COLO668 (cell line): ENCODE measurements at regions not wholly inside any gene's neighbourhood (a gene's known extent, or its start where the extent isn't known, plus 50 kb on each side); places are given as distances from the start of the nearest gene placed in this dataset.
A peak's percentile ranks its signal among the peaks of the same experiment; 100 is the strongest.
"Not testable (repeated sequence)": the region's sequence is repeated elsewhere in the genome, so short reads cannot be mapped to it uniquely, and the experiment has no call there.

ENCODE experiments used
- DNase-seq: peaks from one replicate; lab custom pipeline; 2025; ENCODE audit not compliant: unreplicated experiment; lab: John Stamatoyannopoulos, UW

DNA sequence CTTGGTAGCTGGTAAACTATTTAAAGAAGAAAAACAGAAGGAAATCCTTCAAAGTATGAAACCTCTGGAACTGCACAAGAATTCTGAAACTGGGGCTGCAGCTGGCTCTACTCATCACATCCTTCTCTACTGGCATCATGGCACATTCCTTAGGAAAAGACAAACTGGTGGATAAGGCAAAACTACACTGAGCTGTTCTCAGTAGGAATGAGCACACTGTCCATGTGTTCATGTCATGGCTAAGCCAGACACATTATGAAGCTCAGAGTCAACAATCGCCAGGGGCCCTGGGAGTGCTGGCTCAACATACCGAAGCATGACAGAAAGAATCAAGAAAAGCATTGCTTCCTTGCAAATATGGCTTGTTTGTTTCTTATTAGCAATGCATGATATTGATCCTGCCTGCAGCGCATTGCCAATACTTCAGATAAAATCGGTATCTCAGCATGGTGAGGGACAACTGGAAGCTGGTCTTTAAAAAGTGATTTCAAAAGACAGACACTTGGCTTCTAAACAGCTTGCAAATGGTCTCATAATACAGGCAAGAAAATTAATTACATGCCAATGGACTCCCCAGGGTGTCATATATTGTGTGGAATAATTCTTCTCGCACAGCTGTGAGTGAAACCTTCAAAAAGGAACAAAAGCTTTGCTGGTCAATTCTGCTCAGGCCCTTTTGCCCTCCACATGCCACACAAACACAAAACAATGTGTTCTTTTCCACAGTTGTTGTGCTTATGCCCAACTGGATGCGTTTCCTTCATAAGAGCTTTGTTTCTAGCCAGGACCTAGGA is 300.2 kb upstream of the VCX start:
- DNase-seq, result no peak

GRCh38 chrX:7522860-7523259 is 320.1 kb upstream of the VCX start:
- no peak for DNase-seq

GRCh38 chrX:7515681-7516413 is 327.1 kb upstream of the VCX start:
- no peak for DNase-seq

DNA sequence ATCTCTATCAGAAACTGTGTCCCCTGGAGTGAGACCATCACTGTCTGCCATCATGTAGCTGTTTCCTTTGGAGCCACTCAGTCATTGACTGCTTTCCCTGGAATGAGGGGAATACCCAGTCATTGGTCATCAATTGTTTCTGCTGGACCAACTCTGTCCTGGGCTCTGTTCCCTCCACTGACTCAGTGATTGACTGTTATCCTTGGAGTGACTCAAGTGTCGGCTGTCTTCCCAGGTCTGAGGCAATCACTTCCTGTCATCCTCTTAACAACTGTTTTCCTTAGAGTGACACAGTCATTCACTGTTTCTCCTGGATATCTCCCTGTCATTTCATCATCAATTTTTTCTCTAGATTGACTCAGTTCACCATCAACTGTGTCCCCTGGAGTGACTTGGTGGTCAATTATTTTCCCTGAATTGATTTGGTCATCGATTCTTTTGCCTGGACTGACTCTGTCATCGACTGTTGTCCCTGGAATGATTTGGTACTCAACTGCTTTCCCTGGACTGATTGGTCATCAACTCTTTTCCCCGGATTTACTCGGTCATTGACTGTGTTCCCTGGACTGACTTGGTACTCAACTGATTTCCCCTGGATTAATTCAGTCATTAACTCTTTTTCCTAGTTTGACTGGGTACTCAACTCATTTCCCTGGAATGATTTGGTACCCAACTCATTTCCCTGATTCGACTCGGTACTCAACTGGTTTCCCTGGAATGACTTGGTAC is 327.9 kb upstream of the VCX start:
- DNase-seq, result no peak

- DNase-seq, result no peak
Observed at GRCh38 chrX:7512845-7513244, 330.1 kb upstream of the VCX start.

DNA sequence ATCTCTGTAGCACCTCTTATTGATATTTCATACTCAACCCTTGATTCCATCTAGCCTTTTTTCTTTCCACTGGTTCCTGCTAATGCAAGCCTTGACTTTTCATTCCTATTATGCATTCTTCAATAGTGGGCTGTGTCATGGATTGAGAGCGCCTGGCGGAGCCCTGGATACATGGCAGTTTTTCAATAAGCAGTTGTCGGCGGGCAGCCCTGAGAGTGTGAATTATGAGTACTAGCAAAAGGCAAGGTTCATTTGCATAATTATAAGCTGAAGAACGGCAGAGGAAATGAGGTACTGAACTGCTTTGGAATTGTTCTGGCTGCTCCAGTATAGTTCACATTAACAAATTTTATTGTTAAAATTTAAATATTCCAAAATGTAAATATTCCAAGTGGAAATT is 339.7 kb upstream of the VCX start:
- no peak for DNase-seq

DNA sequence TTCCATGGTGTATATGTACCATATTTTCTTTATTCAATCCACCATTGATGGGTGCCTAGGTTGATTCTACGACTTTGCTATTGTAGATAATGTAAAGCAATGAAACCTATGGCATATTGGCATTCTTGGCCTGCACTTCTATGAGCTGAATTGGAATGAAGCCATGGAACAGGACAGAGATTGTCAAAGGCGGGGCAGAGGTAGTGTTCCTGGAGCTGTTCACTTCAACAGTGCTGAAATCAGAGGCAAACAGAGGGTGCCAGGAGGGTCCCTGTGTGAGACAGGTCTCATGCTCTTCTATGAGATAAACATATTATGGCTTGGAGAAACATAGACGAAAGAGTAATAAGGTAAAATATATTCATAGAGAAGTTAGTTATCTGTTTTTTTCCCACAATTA is 342.6 kb upstream of the VCX start:
- DNase-seq, result no peak

- no peak for DNase-seq
Observed at GRCh38 chrX:7486505-7486904, 338.6 kb upstream of the PUDP start.

GRCh38 chrX:7485061-7485460 is 337.1 kb upstream of the PUDP start:
- DNase-seq, result no peak

- DNase-seq, result no peak
Observed at GRCh38 chrX:7480721-7481120, 332.8 kb upstream of the PUDP start.

GRCh38 chrX:7462110-7462509 is 314.2 kb upstream of the PUDP start:
- DNase-seq, result no peak

- not testable (repeated sequence) for DNase-seq
Observed at GRCh38 chrX:7461051-7461450, 313.1 kb upstream of the PUDP start.

DNA sequence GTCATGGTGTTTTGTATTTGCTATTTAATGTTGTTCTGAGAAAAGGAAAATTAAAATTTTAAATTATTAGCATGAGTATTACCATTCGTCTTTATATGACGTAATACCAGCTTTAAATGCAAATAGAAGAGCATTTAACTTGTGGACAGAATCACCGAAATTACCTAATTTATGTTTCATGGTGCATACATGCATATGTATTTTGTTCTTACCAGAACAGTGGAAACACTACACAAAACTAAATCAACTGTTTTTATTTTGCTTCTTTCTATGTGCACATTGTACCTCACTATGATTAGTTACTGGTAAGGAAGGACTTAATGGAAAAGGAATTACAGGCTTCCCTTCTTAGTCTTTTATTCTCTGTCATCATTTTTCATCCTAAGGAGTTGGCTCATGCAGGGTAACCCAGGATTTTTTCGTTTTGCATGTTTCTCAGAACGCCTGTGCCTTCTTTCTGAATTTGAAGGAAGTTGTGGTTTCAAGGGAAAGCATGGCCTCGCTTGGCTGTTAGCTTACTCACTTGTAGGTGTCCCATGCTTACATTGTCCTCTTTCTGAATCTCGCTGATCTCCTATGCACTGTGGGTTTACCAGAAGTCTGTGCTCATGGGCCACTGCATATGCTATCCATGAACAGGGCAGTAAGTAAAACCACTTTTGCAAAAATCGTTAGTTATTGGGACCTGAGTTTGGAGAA is 300.0 kb upstream of the PUDP start:
- no peak for DNase-seq

DNA sequence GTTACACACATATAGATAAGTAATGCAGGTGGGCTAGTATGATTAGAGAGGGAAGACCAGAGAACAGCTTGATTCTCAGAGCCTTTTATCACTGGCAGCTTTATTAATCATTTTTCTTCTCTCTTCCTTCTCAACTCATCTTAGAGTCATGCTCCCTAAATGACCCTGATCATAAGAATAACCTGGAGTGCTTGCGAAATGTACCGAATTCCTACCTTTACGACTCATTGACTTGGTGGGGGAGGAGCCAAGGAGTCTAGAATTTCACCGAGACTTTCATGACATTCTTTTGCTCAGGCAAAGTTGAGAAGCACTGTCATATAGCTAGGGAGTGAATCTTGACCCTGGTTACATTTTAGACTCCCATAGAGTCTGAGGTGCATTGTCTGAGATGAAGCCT is 298.9 kb upstream of the PUDP start:
- DNase-seq, result no peak

GRCh38 chrX:7444967-7445366 is 297.0 kb upstream of the PUDP start:
- DNase-seq, result no peak

GRCh38 chrX:7441586-7441985 is 293.6 kb upstream of the PUDP start:
- no peak for DNase-seq

DNA sequence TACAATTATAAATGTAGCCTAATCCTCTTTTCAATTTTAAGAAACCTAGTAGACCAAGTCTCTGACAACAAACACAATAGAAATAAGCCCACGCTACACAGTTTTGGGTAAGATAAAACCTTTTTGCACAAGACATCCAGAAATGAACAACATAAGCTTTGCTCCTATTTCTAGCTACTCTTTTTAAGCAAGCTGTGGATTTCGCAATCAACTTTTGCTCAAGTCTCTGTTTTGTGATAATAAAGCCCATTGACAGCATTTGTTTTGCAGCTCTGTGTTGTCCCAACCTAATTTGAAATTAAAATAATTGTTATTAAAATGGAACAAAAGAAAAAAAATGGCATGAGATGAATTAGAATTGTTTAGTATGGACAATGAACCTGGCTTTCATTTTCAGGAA is 287.9 kb upstream of the PUDP start:
- DNase-seq, result no peak

- no peak for DNase-seq
Observed at GRCh38 chrX:7432901-7433300, 284.9 kb upstream of the PUDP start.

DNA sequence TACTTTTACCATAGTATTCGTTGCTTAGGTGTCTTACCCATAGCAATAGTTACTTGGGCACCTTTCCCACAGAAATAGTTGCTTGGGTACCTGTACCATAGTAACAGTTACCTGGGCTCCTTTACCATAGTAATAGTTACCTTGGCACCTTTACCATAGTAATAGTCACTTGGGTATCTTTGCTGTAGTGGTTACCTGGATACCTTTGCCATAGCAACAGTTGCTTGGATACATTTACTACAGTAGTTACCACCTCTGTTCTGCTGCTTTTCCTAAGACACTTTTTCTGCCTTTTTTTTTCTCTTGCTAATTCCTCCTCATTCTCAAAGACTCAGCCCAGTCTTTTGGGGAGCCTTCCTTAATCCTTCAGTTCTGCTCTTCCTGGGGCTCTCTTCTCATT is 272.8 kb upstream of the PUDP start:
- DNase-seq, result peak; percentile 10

DNA sequence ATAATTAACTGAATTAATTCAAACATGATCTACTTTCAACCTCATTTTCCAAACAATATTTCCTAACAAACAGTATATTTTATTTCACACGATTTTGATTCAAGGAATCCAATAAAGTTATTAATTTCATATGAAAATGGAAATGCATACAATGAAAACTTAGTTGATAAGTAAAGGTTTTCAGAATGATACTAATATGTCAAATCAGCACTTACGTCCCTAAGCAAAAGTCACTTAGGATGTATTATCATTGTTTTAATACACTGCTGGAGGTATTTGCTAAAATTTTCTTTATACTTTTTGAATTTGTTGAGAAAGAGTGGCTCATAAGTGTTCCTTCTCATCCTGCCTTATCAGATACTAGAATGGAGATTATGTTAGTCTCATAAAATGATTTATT is 266.8 kb upstream of the PUDP start:
- no peak for DNase-seq

- no peak for DNase-seq
Observed at GRCh38 chrX:7412840-7413239, 264.9 kb upstream of the PUDP start.
